ENCODE measurements at regions not wholly inside any gene's neighbourhood (a gene's known extent, or its start where the extent isn't known, plus 50 kb on each side); places are given as distances from the start of the nearest gene placed in this dataset.

- Mint-ChIP-seq H3K9me3 (peaks cover 7% of the 10 kb centered on the region), H3K27ac (ENCODE audit: unreplicated experiment) (no peak overlapping the region), H3K27me3 (ENCODE audit: low read depth) (no peaks in the 10 kb centered on the region), H3K4me1 (peaks cover 24% of the 10 kb centered on the region), H3K4me3 (no peak overlapping the region), H3K36me3 (ENCODE audit: low read depth) (peaks cover 8% of the 10 kb centered on the region)
- DNase-seq (ENCODE audit: low read depth, low spot score) = no peak
- TF ChIP-seq, protein P1, sequence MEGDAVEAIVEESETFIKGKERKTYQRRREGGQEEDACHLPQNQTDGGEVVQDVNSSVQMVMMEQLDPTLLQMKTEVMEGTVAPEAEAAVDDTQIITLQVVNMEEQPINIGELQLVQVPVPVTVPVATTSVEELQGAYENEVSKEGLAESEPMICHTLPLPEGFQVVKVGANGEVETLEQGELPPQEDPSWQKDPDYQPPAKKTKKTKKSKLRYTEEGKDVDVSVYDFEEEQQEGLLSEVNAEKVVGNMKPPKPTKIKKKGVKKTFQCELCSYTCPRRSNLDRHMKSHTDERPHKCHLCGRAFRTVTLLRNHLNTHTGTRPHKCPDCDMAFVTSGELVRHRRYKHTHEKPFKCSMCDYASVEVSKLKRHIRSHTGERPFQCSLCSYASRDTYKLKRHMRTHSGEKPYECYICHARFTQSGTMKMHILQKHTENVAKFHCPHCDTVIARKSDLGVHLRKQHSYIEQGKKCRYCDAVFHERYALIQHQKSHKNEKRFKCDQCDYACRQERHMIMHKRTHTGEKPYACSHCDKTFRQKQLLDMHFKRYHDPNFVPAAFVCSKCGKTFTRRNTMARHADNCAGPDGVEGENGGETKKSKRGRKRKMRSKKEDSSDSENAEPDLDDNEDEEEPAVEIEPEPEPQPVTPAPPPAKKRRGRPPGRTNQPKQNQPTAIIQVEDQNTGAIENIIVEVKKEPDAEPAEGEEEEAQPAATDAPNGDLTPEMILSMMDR (conservative IDR thresholded peaks at IDR 0.05) = peak; percentile 62
Observed at GRCh38 chr1:80656014-80656636, 1144.6 kb upstream of the ADGRL2 start.

DNA sequence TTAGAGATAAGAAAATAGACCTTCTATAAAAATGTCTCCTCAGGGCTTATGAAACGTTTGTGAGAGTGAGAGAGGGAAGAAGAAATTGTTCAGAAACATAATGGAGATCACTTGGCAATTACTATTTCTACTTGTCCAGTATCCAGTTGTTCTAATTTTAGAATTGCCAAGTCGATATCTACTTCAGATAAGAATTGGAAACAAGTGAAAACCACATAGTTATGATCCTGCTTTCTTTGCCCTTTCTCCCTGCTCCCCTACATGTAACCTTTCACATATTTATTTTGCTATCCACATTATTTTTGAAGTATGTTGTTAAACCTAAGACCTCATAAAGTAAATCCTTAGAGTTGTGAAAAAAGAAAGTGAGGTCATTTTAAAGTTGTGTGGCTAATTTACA lies 1154.7 kb upstream of the ADGRL2 start:
- H3K36me3 Mint-ChIP-seq (ENCODE audit: low read depth) = no peaks in the 10 kb centered on the region
- H3K27me3 Mint-ChIP-seq (ENCODE audit: low read depth) = no peaks in the 10 kb centered on the region
- no peak for DNase-seq (ENCODE audit: low read depth, low spot score)

DNA sequence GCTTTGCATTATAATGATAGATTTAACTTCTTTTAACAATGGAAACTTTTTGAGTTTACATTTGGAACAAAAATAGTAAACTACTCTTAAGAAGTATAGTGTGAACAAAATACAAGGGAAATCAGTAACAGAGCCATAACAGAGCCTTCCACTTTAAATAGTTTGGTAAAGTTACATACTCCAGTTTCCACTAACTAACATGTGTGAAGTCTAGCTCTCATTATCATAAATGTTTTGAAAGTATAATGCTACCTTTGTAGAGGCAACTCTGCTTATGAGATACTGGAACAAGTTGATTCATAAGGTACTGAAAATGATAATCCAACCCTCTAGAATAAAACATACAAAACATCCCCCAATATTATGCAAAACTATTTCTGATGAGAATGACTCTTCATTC lies 1155.1 kb upstream of the ADGRL2 start:
- H3K36me3 Mint-ChIP-seq (ENCODE audit: low read depth) = no peaks in the 10 kb centered on the region
- TF ChIP-seq, protein P1 (conservative IDR thresholded peaks at IDR 0.05) = no peak

More for the DNA sequence above, 1154.7 kb upstream of the ADGRL2 start:
- TF ChIP-seq, protein P1 (conservative IDR thresholded peaks at IDR 0.05) = no peak
- H3K4me1 Mint-ChIP-seq = no peaks in the 10 kb centered on the region
- no peak overlapping the region for H3K4me3 Mint-ChIP-seq
- peaks cover 3% of the 10 kb centered on the region for H3K9me3 Mint-ChIP-seq
- H3K27ac Mint-ChIP-seq (ENCODE audit: unreplicated experiment) = no peak overlapping the region

GRCh38 chr1:80640978-80641377 lies 1159.8 kb upstream of the ADGRL2 start:
- H3K27me3 Mint-ChIP-seq (ENCODE audit: low read depth) = no peaks in the 10 kb centered on the region
- no peak overlapping the region for H3K4me3 Mint-ChIP-seq
- H3K36me3 Mint-ChIP-seq (ENCODE audit: low read depth) = no peaks in the 10 kb centered on the region
- no peak for DNase-seq (ENCODE audit: low read depth, low spot score)
- H3K9me3 Mint-ChIP-seq = no peaks in the 10 kb centered on the region
- no peak overlapping the region for H3K27ac Mint-ChIP-seq (ENCODE audit: unreplicated experiment)
- TF ChIP-seq, protein P1 (conservative IDR thresholded peaks at IDR 0.05) = no peak
- H3K4me1 Mint-ChIP-seq = peaks cover 10% of the 10 kb centered on the region

More for the DNA sequence above, 1155.1 kb upstream of the ADGRL2 start:
- Mint-ChIP-seq H3K27ac (ENCODE audit: unreplicated experiment) (no peak overlapping the region), H3K9me3 (peaks cover 3% of the 10 kb centered on the region), H3K4me3 (no peak overlapping the region), H3K4me1 (no peaks in the 10 kb centered on the region), H3K27me3 (ENCODE audit: low read depth) (no peaks in the 10 kb centered on the region)
- DNase-seq (ENCODE audit: low read depth, low spot score) = no peak

GRCh38 chr1:80639777-80640533 lies 1160.8 kb upstream of the ADGRL2 start:
- no peak for DNase-seq (ENCODE audit: low read depth, low spot score)
- Mint-ChIP-seq H3K36me3 (ENCODE audit: low read depth) (peaks cover 4% of the 10 kb centered on the region), H3K27ac (ENCODE audit: unreplicated experiment) (no peak overlapping the region), H3K4me1 (peaks cover 10% of the 10 kb centered on the region), H3K27me3 (ENCODE audit: low read depth) (no peaks in the 10 kb centered on the region), H3K4me3 (no peak overlapping the region), H3K9me3 (peaks cover 5% of the 10 kb centered on the region)
- TF ChIP-seq, protein P1 (conservative IDR thresholded peaks at IDR 0.05) = no peak
